Hippocampal formation (tissue), 2 donors: ENCODE measurements at regions not wholly inside any gene's neighbourhood (a gene's known extent, or its start where the extent isn't known, plus 50 kb on each side); places are given as distances from the start of the nearest gene placed in this dataset.
"Not testable (repeated sequence)": the region's sequence is repeated elsewhere in the genome, so short reads cannot be mapped to it uniquely, and the experiment has no call there.

Source experiments
- DNase-seq, 2 donors: peaks; one replicate each; lab custom pipeline; 2025; lab: John Stamatoyannopoulos, UW

DNA sequence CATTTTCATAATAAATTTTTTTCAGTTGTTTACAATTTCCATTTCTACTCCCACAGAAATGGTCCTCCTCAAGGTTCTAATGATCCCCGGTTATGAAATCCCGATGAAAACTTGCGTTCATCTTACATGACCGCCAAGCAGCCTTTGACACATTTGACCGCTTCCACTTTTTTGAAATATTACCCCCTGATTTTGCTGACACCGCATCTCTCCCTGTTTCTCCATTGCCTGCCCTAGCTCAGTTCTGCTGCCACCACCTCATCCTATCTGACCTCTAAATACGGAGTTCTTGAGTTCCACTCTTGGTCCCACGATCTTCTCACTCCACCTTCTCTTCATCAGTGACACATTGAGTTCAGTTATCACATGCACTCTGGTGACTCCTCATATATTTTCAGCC is 74.1 kb downstream of the SLC35B3 start:
- no peak for DNase-seq

DNA sequence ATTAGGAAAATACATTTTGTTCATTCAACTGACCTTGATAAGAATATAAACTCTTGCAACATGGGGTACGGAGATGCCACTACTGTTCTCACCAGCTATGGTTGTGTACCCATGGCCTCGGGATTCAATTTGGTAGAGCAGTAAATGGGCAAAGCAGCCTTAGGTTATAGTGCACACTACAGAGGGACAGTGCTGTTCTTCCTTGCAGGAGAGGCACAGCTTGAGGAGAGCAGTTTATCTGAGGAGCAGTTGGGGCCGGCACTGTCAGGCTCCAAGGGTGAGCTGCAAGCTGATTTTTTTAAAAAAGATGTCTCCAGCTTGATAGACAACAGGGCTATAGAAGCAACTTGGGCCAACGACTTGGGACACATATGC is 82.4 kb downstream of the SLC35B3 start:
- no peak for DNase-seq

DNA sequence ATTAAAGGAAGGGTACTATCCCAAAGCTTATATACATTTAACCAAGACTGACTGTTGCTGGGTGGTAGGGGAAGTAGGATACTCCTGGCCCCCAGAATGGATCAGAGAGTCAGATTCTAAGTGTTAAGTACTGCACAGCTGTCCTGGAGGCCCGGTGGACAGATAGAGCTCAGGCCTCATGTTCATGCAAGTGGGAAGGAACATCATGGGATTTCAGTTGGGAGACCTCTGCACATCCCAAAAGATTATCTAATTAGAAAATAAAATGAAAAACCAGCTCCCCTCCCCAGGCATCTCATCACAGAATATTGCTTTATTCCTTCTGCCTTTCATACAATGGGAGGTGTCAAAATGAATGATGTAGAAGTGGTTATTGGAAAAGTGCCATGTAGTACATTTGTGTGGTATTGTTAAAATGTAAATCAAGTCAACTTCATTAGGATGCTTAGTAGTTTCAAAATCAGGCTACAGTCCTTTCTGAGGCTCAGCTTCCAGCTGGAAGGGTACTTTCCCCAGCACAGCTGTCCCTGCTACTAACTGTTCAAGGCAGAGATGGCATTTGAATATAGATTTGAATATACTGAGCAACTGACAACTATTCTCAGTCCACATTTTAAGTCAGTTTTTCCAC is 82.9 kb downstream of the SLC35B3 start:
- DNase-seq, result no peak

DNA sequence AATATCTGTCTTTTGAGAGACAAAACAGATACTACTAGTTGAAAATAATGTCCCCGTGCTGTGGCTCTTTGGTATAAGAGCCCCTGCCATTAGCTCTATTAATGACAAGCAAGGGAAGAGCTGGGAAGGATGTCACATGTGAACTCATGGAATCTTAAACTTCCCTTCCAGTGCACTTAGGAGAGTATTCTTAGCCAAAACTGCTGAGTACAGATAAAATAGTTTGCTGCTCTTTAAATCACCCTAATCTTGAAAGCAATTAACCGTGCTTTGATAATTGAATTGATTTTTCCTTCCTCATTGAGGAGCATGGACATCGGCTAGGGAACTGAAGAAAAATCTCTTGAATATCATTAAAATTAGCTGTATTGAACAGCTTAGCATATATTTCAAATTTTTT is 91.7 kb downstream of the SLC35B3 start:
- DNase-seq, result no peak

DNA sequence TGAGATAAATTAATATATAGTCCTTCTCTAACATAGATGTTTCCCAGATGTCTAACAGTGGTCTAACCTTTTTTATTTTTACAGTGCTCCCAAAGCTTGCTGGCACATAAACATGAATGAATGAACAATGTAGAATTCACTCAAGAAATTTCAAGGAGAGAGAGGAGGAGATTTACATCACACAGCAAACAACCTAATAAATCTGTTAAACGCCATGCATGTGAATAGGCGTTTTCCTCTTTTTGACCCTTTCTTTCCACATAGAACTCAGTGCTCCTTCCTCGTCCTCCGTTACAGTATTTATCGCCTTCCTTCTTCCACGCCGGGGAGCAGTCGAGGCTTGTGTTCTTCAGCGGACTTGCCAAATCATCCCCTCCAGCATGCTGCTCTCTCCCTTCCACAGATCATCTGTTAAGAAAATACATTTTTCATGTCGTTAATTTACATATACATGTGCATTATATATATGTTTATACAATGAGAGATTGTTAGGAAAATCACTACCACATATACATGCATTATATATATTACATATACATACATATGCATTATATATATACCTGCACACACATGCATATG is 93.0 kb downstream of the SLC35B3 start:
- no peak for DNase-seq

DNA sequence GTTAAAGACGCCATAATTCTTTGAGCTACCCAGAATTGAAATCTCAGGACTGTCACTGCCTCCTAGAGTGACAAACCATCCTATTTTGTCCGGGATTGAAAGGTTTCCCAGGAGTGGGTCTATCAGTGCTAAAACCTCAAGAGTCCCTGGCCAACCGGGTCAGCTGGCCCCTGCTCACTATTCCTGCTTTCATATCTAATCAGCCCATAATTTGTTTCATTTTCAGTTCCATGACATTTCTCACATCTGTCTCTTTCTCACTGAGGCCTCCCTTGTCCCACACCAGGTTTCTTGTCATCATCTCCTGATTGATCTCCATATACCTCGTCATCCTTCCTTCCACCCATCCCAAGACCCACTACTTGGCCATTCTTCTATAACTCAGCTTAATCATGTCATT is 98.2 kb downstream of the SLC35B3 start:
- DNase-seq, result no peak

DNA sequence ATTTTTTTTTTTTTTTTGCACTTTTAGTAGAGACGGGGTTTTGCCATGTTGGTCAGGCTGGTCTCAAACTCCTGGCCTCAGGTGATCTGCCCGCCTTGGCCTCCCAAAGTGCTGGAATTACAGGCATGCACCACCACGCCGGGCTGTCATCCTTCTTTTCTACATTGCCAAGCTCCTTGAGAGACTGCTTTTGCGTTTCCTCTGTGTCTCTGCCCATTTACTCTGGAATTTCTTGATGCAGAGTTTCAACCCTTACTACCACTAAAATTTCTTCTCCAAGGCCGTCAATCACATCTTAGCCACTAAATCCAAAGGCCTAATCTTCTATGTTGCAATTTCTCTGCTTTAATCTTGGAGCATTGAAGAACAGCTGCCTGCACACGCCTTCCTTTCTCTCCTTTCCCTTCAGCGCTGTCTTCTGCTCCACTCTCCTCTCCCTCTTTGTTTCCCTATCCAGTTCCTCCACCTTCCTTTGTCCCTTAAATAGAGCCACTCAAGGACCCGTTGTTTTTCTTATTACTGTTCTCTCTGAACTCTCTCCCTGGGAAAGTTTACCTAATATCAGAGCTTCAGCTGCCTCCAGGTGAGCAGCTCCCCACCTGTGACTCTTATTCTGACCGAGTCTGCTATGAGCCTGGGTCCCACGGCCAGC is 98.8 kb downstream of the SLC35B3 start:
- no peak for DNase-seq

DNA sequence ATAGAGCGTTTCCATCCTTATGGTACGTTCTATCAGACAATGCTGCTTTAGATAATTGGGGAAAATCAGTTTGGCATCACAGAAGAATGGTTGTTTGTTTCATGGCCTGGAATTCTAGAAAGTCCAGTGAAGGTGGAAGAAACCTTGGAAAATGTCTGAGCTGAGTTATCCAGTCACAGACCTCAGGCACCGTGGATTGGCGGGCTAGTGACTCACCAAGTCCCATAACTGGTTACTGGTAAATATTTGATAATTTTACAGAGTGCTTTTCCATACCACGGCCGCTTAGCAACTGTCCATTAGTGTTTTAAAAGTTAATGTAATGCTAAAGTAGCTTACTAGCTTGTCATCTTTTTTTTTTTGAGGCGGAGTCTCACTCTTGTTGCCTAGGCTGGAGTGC is 99.4 kb downstream of the SLC35B3 start:
- DNase-seq, result no peak

DNA sequence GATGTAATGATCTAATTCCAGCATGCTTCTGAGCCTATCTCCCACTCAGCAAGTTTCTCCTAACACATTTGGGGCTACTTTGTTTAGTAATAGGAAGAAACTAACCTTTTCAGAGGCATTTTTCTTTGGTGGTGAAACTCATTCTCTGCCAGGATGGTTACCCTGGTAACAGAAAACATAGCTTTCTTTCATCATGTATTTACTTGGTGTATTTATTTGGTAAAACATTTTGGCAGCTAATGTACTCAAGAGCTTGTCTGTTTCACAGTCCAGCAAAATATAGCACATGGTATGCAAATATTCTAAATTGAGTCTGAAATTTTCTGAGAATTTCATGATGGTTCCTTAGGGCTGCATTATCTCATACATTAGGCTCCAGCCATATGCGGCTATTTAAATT is 100.0 kb downstream of the SLC35B3 start:
- no peak for DNase-seq

DNA sequence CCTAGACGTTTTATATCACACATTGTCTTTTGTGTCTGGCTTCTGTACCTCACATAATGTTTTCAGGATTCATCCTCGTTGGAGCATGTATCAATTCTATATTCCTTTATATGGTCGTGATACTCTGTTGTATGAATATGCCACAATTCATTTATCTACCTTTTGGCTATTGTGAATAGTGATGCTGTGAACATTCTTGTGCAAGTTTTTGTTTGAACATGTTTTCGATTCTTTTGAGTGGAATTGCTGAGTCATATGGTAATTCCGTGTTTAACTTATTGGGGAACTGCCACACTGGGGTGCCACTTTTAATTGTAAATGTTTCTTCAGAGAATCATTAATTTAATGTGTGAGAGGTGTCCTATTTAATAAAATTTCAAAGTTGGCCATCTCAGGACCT is 101.2 kb downstream of the SLC35B3 start:
- no peak for DNase-seq

DNA sequence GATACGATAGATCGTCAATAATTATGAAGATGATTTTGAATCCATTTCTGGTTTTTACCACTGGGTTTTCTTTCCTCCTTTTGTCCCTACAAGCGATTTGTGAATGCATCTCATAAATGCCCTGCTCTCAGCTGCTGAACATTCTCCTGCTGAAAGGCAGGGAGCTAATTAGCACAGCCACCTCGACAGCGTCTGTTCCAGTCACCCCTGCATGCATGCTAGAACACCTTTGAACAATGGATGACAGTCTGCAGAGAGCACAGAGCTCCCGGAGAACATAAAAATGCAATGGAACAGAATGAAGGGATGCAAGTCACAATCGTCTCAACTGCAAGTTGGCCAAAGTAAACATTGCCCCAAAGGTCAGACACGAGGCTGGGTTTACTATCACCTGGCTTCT is 105.8 kb downstream of the SLC35B3 start:
- DNase-seq, result no peak

DNA sequence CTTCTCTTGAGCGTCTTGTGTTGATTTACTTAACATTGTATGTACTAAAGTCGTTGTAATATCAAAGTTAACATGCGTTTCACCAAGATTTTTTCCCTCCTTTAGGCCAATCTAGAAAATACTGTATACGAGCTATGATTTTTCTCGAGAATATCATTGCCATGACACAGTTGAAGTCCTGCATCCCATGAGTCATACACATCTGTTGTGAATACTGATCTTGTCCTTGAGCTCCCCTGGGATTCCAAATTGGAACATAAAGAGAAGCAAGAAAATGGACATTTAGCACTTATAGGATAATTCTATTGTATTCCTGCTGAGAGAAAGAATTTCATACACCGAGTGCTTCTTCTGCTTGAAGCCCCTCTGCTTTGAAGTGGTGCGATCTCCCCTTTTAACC is 109.6 kb downstream of the SLC35B3 start:
- DNase-seq, result no peak

DNA sequence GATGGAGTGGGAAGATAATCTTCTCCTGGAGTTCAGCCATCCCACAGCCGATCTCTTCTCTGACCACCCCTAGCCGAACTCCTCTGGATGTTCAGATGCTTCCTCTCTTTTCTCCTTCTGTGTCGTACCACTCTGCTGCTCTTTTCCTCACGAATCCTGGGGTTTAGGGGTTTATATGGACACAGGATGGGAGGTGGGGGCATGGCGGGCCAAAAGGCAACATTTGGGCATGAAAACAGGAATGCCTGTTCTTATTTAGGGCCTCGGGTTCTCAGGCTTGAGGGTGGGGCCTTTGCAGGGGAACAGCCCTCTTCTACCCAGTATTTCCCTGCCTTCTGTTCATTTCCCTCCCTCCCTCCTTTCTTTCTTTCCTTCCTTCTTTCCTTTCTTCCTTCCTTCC is 112.7 kb downstream of the SLC35B3 start:
- no peak for DNase-seq

DNA sequence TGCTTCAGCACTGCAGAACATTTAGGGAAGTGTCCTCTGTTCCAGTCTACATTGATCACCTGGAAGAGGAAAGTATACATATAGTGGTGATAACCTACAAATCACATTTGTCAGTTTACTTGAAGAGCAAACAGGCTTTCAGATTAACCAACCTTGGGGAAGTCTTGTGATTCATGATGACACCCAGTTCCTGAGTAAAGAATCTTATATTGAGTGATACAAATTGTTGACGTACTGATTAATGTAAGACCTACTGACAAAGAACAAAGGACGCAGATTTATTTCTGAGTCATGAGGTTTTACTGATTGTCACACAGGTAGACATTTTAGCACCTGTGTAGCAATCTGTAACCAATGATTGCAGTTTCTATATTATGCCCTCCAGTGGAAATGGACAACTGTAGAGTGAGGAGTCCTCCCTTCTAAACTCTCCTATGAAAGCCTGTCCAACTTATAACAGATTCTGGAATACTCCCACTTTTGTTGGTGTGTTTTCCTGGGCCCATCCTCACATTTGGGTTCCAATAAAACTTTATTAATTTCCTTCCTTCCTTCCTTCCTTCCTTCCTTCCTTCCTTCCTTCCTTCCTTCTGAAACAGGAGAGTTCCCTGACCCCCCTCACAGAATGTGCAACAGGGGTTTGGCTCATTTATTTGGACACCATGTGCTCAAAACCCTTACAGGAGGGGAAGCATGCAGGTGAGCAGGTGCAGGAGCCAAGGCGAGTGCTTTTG is 113.5 kb downstream of the SLC35B3 start:
- DNase-seq, result no peak

DNA sequence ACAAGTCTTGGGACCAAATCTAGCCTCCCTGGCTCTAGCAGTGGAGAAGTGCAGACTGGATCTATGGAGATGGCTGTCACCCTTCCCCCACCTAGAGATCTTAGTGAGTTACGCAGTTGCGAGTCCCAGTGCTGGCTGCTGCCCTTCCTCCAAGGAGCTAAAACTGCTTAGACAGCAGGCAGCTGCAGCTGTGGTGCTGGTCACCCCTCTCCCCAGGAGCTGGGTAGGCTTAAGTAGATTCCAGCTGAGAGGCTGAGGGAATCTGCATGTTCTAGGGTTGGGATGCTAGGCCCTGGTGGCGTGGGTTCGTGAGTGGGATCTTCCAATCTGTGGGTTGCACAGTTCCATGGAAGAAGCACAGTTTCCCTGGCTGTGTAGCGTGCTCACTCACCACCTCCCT is 120.2 kb downstream of the SLC35B3 start:
- DNase-seq, result no peak

DNA sequence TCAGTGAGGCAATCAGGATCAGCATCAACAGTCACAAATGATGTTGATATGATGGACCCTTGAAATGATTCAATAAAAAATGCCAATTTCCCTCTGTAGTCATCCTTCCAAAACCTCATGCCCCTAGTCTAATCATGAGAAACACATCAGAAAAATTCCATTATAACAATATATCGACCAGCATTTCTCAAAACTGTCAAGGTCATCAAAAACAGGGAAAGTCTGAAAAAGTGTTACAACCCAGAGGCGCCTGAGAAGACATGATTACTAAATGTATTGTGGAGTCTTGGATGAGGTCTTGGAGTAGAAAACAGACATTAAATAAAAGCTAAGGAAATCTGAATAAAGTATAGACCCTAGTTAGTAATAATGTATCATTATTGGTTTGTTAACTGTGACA is 133.8 kb downstream of the SLC35B3 start:
- no peak for DNase-seq

DNA sequence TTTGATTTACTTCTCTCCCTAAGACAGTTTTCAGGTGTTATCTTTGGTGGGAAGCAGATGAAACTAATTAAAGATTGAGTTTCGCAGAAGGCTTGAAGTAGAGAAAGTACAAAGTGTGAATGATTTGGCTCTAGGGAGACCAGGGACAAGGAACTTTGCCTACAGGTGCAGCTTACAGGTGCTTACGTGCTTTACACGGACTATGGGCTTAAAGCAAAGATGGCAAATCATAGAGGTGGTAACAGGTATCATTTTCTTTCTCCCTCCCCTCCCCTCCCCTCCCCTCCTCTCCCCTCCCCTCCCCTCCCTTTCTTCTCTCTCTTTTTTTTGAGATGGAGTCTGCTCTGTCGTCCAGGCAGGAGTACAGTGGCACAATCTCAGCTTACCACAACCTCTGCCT is 136.3 kb downstream of the SLC35B3 start:
- DNase-seq, result no peak

DNA sequence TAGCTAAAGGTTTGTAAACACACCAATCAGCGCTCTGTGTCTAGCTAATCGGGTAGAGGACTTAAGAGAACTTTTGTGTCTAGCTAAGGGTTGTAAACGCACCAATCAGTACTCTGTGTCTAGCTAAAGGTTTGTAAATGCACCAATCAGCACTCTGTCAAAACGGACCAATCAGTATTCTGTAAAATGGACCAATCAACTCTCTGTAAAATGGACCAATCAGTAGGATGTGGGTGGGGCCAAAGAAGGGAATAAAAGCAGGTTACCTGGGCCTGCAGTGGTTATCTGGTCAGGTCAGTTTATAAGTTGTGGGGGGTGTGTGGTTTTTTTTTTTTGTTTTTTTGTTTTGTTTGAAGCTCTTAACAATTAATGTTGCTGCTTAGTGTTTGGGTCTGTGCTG is 152.4 kb downstream of the SLC35B3 start:
- not testable (repeated sequence) for DNase-seq

DNA sequence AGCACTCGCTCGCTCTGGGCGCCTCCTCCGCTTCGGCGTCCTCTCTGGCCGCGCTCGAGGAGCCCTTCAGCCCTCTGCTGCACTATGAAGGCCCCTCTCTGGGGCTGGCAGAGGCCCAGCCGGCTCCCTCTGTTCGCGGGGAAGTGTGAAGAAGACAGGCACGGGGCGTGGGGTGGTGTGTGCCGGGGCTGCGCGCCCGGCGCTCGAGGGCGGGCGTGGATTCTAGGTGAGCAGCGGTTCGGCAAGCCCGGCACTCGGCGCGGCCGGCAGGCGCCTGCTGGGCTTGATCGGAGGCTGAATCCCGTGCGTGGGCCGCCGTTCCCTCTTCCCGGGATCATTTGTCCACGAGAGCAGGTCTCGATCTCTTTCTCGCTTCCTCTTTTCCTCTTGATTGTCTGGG is 153.0 kb downstream of the SLC35B3 start:
- DNase-seq, result no peak

DNA sequence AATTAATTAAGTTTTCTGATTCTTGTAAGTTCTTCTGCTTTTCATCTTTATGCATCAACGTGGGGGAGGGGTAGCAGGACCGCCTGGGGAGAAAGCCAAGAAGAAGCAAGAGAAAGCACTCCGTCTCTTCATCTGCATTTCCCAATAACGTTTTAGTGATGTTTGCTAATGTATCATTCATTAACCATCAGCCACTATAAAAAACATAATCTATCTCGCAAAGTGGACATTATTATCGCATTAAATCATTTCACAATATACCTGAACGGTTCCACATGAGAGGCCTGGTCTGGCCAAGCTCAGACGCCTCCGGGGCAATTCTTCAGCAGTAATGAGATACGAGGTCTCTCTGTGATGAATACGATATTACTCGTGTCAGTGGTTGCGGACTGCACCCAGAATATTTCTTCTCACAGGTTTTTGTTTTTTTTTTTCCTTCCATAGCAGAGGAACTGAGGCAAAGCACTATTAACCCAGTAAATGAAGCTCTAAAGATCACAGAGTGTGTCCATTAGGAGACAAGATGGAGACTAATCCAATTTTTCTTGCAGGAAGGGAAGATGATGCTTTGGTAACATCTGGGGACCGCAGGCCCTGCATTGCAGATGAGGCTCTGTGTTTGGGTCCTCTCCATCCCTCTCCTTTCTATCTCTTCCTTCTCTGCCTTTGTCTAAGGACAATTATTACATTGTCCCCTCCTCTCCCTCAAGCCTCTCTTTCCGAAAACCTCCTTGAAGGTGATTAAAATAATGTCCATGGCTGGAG is 156.1 kb downstream of the SLC35B3 start:
- DNase-seq, result no peak

DNA sequence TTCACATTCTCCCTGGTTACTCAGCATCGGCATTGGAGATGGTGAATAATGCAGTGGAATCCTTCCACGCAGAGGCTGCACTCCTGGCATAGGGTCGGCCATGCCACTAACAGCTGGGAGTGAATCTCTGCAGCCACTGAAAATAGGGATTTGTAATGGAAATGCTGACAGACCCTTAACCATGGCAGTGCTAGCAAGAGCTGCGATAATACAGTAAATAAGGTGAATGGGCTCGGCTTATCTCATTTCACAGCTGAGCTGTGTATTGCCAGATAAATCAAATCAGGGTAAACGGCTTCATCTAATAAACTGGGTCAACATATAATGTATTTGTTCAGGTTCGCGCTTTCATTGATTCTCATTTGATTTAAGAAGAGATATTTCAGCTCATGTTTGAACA is 156.8 kb downstream of the SLC35B3 start:
- no peak for DNase-seq

DNA sequence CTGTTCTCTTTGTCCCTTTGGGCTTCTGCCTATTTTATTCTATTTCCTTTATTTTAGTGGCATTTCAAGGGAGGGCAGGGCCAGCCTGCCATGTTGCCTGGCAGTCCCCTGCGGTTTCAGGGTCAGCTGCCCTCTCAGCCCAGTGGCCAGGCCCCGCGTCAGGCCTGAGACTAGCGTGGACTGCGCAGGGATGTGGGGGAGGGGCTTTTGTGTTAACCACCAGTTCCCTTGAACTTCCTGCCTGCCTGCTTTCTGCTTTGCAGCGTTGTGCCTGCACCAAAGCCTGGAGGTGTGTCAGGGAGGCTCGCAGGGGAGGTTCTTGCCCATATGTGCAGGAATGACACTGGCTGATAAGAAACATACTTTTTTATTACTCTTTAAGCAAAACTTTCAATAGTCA is 157.6 kb downstream of the SLC35B3 start:
- no peak for DNase-seq
